ENCODE measurements at regions not wholly inside any gene's neighbourhood (a gene's known extent, or its start where the extent isn't known, plus 50 kb on each side); places are given as distances from the start of the nearest gene placed in this dataset.
"Not testable (repeated sequence)": the region's sequence is repeated elsewhere in the genome, so short reads cannot be mapped to it uniquely, and the experiment has no call there.

- DNase-seq = peak in 1 of 5 experiments; percentile 3
These were observed 144.4 kb downstream of the PTBP2 start for GRCh38 chr1:96865731-96866685.

DNA sequence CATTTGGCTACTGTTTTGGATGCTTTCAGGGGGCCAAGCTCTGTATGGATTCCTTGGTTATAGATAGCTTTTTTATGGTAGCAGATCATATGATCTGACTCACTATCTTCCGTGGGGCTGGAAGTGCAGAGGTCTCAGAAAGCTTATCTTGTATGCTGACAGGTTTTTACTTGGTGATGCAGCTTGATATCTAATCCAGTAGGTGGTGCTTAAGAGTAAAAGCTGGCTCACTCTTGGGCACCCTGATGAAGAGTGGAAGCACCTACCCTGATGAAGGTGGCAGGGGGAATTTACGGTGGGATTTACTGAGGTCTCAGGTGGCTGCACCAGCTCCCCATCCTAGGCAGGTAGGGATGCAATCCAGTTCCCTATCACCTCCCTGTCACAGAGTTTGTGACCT lies 151.2 kb downstream of the PTBP2 start:
- no peak for DNase-seq

DNA sequence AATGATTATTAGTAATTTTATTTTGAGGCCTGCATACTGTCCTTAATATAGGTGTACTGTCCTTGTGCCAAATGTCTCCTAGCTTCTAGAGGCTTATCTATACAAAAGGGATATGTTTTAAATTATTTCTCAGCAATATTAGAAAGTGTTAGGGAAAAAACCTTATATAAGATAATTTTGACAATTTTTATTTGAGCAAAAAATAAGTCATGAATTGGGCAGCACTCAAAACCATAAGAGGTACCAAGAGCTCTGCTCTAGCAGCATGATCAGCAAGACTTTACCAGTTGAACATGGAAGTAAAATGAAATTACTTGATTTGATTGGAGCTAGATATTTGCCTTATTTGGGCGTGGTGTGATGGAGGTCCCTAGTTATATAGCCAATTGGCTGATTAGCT lies 157.1 kb downstream of the PTBP2 start:
- DNase-seq = no peak

DNA sequence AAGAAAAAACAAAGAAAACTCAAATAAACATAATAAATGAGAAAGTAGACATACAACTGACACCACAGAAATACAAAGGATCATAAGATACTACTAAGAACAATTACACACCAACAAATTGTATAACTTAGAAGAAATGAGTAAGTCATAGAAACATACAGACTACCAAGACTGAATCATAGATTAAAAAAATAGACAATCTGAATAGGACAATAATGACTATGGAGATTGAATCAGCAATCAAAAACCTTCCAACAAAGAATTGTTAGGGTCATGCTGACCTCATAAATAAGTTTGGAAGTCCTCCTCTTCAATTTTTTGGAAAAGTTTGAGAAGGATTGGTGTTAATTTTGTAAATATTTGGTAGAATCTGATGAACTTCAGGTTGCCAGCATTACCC lies 159.0 kb downstream of the PTBP2 start:
- DNase-seq = no peak

GRCh38 chr1:96882096-96882495 lies 160.5 kb downstream of the PTBP2 start:
- DNase-seq = no peak

DNA sequence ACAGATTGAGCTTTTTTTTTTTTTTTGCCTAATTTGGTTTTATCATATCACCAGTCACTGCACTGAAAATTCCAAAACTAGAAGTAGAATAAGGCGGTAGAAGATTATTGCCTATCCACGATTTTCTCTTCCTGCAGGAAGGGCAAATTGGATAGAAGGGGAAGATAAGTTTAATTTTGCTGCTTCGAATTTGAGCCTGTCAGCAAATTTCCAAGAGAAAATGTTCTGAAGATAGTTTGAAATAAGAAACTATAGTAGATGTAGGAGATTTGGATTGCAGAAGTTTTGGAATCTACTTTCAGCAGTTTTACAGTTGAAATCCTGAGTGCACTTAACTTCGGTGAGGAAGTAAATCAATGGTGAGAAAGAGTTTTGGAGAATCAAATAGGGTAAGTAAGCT lies 164.9 kb downstream of the PTBP2 start:
- no peak for DNase-seq

GRCh38 chr1:96887501-96887900 lies 165.9 kb downstream of the PTBP2 start:
- DNase-seq = no peak

DNA sequence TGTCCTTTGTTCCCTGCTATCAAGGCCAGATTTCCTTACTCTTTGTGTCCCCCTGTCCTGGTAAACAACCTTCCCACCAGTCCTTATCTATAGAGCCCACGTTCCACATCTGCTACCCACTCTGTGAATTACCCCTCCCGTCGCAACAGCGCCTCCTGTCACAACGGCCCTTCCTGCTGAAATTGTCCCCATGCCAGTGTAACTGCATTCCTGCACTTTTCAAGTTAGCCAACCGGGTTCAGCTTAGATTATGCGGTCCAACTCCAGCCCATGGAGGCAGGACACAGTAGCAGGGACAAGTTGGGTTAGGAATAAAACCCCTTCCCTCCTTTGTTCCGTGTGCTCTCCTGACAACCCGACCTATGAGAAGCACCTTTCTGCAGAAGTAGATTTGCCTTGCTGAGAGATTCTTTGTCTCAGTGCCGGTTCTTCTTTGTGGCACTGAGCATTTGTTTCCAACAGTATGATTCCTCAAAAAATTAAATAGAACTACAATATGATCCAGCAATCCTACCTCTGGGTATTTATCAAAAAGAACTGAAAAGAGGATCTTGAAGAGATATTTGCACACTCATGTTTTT lies 180.3 kb downstream of the PTBP2 start:
- DNase-seq = no peak

GRCh38 chr1:96912248-96912647 lies 190.7 kb downstream of the PTBP2 start:
- no peak for DNase-seq

GRCh38 chr1:96915701-96916100 lies 194.1 kb downstream of the PTBP2 start:
- DNase-seq = not testable (repeated sequence)

DNA sequence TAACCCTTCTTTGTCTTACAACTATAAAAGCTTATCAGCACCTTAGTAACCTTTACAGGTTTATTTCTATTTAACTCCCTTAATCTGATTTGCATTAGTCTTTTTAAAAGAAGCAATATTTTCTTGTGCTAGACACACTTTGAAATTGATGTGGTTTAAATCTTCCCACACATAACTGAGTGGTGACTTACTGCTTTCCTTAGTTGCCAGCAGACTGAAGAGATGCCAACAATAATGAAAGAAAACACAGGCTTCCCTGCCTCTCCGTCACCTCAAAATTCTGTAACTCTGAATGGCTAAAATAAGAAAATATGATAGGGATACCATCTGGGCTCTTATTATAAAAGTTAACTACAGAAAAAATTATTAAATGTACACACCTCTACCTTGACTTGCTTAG lies 196.8 kb downstream of the PTBP2 start:
- DNase-seq = no peak

DNA sequence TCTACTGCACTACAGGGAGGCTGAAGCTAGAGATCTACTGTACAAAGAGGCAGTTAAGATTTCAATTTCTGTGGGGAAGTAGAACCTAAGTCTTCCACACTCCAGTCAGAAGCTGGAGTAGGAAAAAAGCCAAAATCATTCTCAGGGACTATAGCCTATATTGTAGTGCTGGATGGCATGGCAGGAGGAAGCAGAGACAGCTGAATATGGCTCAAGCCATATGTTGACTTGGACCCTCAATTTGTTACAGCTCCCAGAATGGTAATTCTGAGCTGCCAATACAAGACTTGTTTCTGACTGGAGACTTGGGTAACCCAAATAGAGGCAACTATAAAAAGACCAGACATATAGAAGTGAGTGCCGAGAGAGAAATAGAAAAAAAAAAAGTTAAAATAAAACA lies 200.6 kb downstream of the PTBP2 start:
- no peak for DNase-seq

DNA sequence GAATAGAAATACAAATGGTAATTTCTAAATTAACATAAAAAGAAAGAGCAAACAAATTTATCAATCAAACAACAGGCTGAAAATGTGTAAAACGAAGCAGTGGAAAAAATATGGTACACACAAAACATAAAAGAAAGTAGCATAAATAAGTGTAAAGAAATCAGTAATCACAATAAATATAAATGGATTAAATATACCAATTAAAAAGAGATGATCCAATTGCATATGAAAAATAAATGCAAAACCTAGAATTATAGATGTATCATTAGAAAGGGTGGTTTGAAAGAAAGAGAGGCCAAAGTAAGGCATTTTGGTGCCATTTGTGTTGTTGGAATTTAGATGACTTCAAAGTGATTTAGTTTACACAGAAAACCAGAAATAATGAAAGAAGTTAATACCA lies 202.2 kb downstream of the PTBP2 start:
- DNase-seq = no peak

DNA sequence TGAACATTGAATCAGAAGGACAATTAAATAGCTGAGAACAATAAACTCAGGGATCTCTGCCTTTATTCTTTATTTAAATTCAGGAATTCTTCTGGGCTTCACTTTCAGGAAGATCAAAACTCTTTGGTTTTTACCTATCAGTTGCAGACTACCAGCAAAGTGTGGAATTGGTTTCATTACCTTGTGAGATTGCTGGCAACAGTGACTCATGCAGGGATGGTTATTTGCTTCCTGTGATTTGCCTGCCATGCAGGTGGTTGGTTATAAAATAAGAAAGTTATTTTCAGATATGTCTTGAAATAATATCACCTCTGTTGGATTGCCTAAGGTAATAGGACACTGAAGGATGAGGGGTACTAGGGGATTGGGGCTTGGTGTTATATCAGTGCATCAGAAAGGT lies 204.6 kb downstream of the PTBP2 start:
- DNase-seq = no peak

- peak in 1 of 5 experiments; percentile 69 for DNase-seq
These were observed 205.5 kb downstream of the PTBP2 start for GRCh38 chr1:96927125-96927524.

DNA sequence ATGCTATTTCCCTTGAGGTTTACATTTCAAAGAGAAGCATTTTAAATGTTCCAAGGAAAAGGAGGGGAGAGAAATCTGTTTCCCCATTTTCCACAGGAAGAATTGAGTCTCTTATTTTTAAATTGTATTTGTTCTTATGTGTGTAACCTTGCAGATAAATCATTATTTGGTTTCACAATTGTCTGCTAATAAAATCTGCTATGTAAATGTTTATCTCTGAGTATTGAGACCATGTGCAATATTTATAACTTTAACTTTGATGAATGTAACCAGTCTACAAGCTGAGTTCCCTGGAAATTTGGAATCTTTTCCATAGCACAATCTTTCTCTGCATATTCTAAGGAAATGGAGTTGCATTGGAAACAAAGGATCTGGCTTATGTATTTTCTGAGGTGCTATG lies 209.6 kb downstream of the PTBP2 start:
- no peak for DNase-seq

- DNase-seq = no peak
These were observed 212.7 kb downstream of the PTBP2 start for GRCh38 chr1:96934282-96934681.

DNA sequence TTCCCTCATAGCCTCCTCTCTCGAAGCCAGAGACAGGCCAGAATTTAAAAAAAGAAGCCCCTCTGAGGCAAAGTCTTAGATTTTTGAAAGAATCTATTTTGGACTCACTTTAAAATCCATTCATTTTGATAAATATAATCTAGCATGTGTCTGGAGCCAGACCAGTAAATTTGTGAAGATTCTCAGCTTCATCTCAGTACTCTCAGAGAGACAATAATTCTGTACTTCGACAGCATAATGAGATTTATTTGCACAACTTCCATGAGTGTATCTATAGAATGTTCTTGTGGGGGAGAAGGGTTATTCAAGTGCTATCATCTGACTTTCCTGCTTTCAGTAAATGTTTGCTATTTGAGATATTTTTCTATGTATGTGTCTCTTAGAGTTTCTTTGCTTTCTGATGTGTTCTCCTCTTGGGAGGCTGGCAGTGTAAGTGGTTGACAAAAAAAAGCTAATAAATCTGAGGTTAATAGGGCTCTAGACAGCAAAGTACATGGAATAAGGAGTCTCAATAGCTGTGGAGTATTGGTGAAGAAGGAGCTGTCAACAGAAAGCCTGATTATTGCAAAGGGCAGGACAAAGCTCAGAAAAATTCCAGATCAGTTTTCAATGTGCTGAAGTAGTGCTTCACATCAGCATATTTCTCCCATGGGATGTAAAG lies 223.0 kb downstream of the PTBP2 start:
- DNase-seq = no peak

GRCh38 chr1:96945509-96946084 lies 224.0 kb downstream of the PTBP2 start:
- DNase-seq = no peak

DNA sequence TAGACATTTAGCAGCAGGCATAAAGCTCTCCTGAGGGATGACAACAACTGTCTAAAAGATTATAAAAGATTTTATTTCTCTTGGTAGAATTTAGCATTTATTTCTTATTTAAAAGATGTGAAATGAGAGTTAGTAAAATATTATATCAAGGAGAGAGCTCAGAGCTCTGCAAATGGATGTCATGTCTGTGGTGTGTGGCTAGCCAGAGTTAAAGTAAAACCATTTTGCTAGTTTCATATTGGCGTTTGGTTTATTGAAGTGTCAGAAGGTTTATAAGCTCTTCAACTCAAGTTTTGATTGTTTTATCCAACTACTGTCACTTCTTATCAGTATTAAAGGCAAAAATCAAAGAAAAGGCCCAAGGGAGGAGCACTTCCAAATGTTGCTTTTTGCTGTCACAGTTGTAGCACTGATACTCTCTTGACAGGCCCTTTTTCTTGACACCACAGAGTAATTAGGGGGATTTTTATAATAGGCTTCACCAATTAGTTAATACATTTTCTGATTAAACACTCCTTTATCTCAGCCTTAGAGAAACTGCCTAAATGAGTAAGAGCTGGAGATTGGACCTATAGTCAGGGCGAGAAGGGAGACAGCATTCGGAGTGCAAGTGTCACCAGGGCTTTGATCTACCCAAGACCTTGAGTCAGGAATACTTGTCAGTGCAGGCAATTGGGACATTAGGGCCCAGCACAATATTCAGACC lies 233.9 kb downstream of the PTBP2 start:
- DNase-seq = no peak

- no peak for DNase-seq
These were observed 240.6 kb downstream of the PTBP2 start for GRCh38 chr1:96962216-96962615.

- no peak for DNase-seq
These were observed 241.2 kb downstream of the PTBP2 start for GRCh38 chr1:96962751-96963211.

DNA sequence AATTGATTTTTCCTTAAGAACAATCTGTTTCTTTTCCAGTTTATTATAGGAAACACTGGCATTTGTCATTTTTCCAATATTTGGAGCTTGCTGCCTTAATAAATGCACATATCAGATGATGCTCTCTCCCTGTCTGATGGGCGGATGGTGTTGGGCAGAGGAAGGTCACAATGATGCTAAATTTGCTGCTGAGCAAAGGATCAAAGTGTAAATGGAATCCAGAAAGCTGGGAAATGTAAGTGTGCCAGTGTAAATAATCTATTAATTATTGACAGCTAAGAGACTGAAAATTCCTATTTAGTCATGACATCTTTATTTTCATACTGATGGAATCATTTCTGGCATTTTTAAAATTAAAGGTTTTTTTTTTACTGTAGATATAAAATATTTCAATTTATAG lies 243.2 kb downstream of the PTBP2 start:
- no peak for DNase-seq
